H1 (cell line): ENCODE measurements at regions not wholly inside any gene's neighbourhood (a gene's known extent, or its start where the extent isn't known, plus 50 kb on each side); places are given as distances from the start of the nearest gene placed in this dataset.

Source experiments
- CBX5 ChIP-seq: fragments of 300-800, 300-1000 bp; sonication (generic); IDR thresholded peaks from 2 replicates; pipeline ENCODE4 v1.7.1; 2016; ENCODE audit warnings: antibody characterized with exemption, low read length, low read depth
- EZH2 ChIP-seq: fragments of 200-600 bp; sonication (generic); IDR thresholded peaks from 2 replicates; pipeline ENCODE4 v1.7.1; 2012; ENCODE audit warnings: low read depth, mild to moderate bottlenecking, moderate library complexity, low read length, inconsistent platforms; ENCODE audit not compliant: severe bottlenecking
- FOSL1 ChIP-seq: IDR thresholded peaks from 2 replicates; pipeline ENCODE4 v1.6.1; 2011; ENCODE audit warnings: mild to moderate bottlenecking, low read depth, low read length, moderate library complexity; ENCODE audit not compliant: insufficient read depth
- POLR2A ChIP-seq, 2 experiments: IDR thresholded peaks; 1 replicate in 1 of 2; 2 replicates in 1 of 2; pipeline ENCODE4 v1.6.1; 2011; ENCODE audit warnings: low read depth in 2 of 2, low read length in 2 of 2, mild to moderate bottlenecking in 2 of 2; ENCODE audit errors: control extremely low read depth in 1 of 2
- RNF2 ChIP-seq: fragments of 200-900, 300-1000 bp; sonication (generic); IDR thresholded peaks from 2 replicates; pipeline ENCODE4 v1.7.1; 2016; ENCODE audit warnings: borderline replicate concordance, low read depth, mild to moderate bottlenecking, antibody characterized with exemption, low read length; ENCODE audit not compliant: poor library complexity, severe bottlenecking; ENCODE audit errors: missing control alignments
- SP1 ChIP-seq: IDR thresholded peaks from 2 replicates; pipeline ENCODE4 v1.6.1; 2011; ENCODE audit warnings: low read depth, low read length
- YY1 ChIP-seq: IDR thresholded peaks from 2 replicates; pipeline ENCODE4 v1.6.1; 2011; ENCODE audit warnings: low read depth, mild to moderate bottlenecking, low read length
- TF ChIP-seq, protein P1 (sequence below): IDR thresholded peaks from 2 replicates; pipeline ENCODE4 v1.6.1; 2012; ENCODE audit warnings: low read length, inconsistent platforms
- TF ChIP-seq, protein P2 (sequence below): IDR thresholded peaks from 2 replicates; pipeline ENCODE4 v1.6.1; 2011; ENCODE audit warnings: low read depth, mild to moderate bottlenecking, low read length; ENCODE audit not compliant: insufficient read depth
- TF ChIP-seq, protein P3 (sequence below), 3 experiments: IDR thresholded peaks; 1 replicate in 2 of 3; 2 replicates in 1 of 3; pipeline versions ENCODE4 v1.5.1 to v1.6.1; 2011; ENCODE audit warnings: low read length in 3 of 3, mild to moderate bottlenecking in 3 of 3, inconsistent platforms in 2 of 3, low read depth in 1 of 3, moderate library complexity in 1 of 3; ENCODE audit not compliant: insufficient read depth in 1 of 3; ENCODE audit errors: control extremely low read depth in 1 of 3

DNA sequence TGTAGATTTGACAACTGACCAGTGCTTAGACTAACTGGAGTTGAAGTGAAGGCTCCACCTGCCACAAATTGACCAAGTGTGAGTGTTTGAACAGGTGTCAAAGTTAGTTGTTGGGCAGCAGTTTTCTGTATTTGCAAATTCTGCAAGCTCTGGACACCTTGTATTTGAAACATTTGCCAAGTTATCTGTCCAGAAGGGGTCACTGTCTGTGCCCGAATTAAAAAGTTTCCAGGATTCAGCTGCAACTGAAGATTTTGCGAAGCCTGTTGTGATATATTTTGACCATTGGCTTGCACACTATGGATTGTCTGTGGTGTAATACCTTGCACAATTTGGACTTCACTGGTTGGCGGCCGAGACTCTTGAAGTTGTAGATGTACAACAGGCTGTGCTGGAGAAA lies 1690.7 kb downstream of the SLITRK5 start:
- no peak for TF ChIP-seq FOSL1
- TF ChIP-seq RNF2 = no peak
- TF ChIP-seq, protein P1, sequence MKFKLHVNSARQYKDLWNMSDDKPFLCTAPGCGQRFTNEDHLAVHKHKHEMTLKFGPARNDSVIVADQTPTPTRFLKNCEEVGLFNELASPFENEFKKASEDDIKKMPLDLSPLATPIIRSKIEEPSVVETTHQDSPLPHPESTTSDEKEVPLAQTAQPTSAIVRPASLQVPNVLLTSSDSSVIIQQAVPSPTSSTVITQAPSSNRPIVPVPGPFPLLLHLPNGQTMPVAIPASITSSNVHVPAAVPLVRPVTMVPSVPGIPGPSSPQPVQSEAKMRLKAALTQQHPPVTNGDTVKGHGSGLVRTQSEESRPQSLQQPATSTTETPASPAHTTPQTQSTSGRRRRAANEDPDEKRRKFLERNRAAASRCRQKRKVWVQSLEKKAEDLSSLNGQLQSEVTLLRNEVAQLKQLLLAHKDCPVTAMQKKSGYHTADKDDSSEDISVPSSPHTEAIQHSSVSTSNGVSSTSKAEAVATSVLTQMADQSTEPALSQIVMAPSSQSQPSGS = no peak
- TF ChIP-seq YY1 = no peak
- TF ChIP-seq EZH2 = no peak
- TF ChIP-seq, protein P2, sequence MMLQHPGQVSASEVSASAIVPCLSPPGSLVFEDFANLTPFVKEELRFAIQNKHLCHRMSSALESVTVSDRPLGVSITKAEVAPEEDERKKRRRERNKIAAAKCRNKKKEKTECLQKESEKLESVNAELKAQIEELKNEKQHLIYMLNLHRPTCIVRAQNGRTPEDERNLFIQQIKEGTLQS = no peak
- TF ChIP-seq, protein P3, sequence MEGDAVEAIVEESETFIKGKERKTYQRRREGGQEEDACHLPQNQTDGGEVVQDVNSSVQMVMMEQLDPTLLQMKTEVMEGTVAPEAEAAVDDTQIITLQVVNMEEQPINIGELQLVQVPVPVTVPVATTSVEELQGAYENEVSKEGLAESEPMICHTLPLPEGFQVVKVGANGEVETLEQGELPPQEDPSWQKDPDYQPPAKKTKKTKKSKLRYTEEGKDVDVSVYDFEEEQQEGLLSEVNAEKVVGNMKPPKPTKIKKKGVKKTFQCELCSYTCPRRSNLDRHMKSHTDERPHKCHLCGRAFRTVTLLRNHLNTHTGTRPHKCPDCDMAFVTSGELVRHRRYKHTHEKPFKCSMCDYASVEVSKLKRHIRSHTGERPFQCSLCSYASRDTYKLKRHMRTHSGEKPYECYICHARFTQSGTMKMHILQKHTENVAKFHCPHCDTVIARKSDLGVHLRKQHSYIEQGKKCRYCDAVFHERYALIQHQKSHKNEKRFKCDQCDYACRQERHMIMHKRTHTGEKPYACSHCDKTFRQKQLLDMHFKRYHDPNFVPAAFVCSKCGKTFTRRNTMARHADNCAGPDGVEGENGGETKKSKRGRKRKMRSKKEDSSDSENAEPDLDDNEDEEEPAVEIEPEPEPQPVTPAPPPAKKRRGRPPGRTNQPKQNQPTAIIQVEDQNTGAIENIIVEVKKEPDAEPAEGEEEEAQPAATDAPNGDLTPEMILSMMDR (IDR thresholded peaks at IDR 0.05; ENCODE audit: control extremely low read depth in 1 of 3, insufficient read depth in 1 of 3, low read depth in 1 of 3, low read length in 3 of 3) = peak in 1 of 3 experiments; percentile 4; a peak in 2 of 4 replicates
- TF ChIP-seq SP1 = no peak
- no peak for TF ChIP-seq POLR2A (IDR thresholded peaks at IDR 0.05; ENCODE audit: control extremely low read depth in 1 of 2, low read depth in 2 of 2, low read length in 2 of 2)
- TF ChIP-seq CBX5 = no peak
